DND-41 (cell line): ENCODE measurements at regions not wholly inside any gene's neighbourhood (a gene's known extent, or its start where the extent isn't known, plus 50 kb on each side); places are given as distances from the start of the nearest gene placed in this dataset.

Source experiments
- ATAC-seq: fragments of 200-7000 bp; cut with Tn5 transposase; 3 replicates; pipeline ENCODE4 v1.9.1; 2021; ENCODE audit warnings: low read depth; ENCODE audit not compliant: insufficient read depth
- DNase-seq: peaks from one replicate; pipeline ENCODE4 v3.0.0-alpha.2; 2020
- H2AFZ ChIP-seq: 2 replicates; pipeline ENCODE4 v1.6.0; 2012; ENCODE audit warnings: low read depth, low read length
- H3K27ac ChIP-seq: 2 replicates; pipeline ENCODE4 v1.5.1; 2012; ENCODE audit warnings: low read length, inconsistent platforms
- H3K27me3 ChIP-seq: fragments of 200-600 bp; sonication (generic); 2 replicates; pipeline ENCODE4 v1.6.0; 2012; ENCODE audit warnings: low read length, mild to moderate bottlenecking, inconsistent platforms; ENCODE audit not compliant: insufficient read depth, poor library complexity
- H3K36me3 ChIP-seq: 2 replicates; pipeline ENCODE4 v1.5.1; 2012; ENCODE audit warnings: low read length, inconsistent platforms; ENCODE audit not compliant: insufficient read depth
- H3K4me1 ChIP-seq: 2 replicates; pipeline ENCODE4 v1.5.1; 2012; ENCODE audit warnings: mild to moderate bottlenecking, low read length; ENCODE audit not compliant: insufficient read depth
- H3K4me2 ChIP-seq: 2 replicates; pipeline ENCODE4 v1.6.0; 2012; ENCODE audit warnings: mild to moderate bottlenecking, moderate library complexity, low read length, inconsistent platforms; ENCODE audit not compliant: insufficient read depth
- H3K4me3 ChIP-seq, 2 experiments: fragments of 200-600 bp in 1 of 2; shearing (Covaris generic) in 1 of 2; 2 replicates each; pipeline ENCODE4 v1.5.1; 2012 to 2016; ENCODE audit warnings: inconsistent platforms in 2 of 2, low read length in 2 of 2, mild to moderate bottlenecking in 2 of 2, low read depth in 1 of 2, moderate library complexity in 1 of 2
- H3K79me2 ChIP-seq: 2 replicates; pipeline ENCODE4 v1.6.0; 2012; ENCODE audit warnings: low read length, inconsistent platforms; ENCODE audit not compliant: insufficient read depth
- H3K9ac ChIP-seq: 2 replicates; pipeline ENCODE4 v1.6.0; 2012; ENCODE audit warnings: low read depth, mild to moderate bottlenecking, inconsistent platforms, low read length, moderate library complexity
- H3K9me3 ChIP-seq: 2 replicates; pipeline ENCODE4 v1.5.1; 2012; ENCODE audit warnings: low read length, moderate library complexity, mild to moderate bottlenecking, inconsistent platforms; ENCODE audit not compliant: insufficient read depth, severe bottlenecking
- H4K20me1 ChIP-seq: 2 replicates; pipeline ENCODE4 v1.6.0; 2012; ENCODE audit warnings: low read length; ENCODE audit not compliant: insufficient read depth
- CTCF ChIP-seq: IDR thresholded peaks from 2 replicates; pipeline ENCODE4 v1.5.1; 2012; ENCODE audit warnings: borderline replicate concordance, low read length, moderate library complexity, mild to moderate bottlenecking; ENCODE audit not compliant: poor library complexity, severe bottlenecking; ENCODE audit errors: extremely low read depth
- EZH2 ChIP-seq: IDR thresholded peaks from 3 replicates; pipeline ENCODE4 v1.6.1; 2012; ENCODE audit warnings: borderline replicate concordance, low read depth, mild to moderate bottlenecking, moderate library complexity, low read length, inconsistent platforms; ENCODE audit not compliant: severe bottlenecking

- Histone ChIP-seq H3K36me3 (no peaks in the 10 kb centered on the region), H3K4me2 (no peak overlapping the region), H3K27me3 (no peaks in the 10 kb centered on the region), H3K4me3 (no peak overlapping the region), H3K4me1 (peaks cover 5% of the 10 kb centered on the region; the same call in 1 of the 2 replicates), H3K79me2 (no peaks in the 10 kb centered on the region), H2AFZ (no peak overlapping the region), H3K9ac (no peak overlapping the region), H4K20me1 (no peaks in the 10 kb centered on the region), H3K27ac (no peak overlapping the region), H3K9me3 (no peaks in the 10 kb centered on the region)
- DNase-seq: no peak
- TF ChIP-seq EZH2 (no peak), CTCF (no peak)
- ATAC-seq: no peak
These were observed 161.2 kb upstream of the IRX3 start for GRCh38 chr16:54447576-54448440.

- Histone ChIP-seq H2AFZ (no peak overlapping the region), H3K79me2 (no peaks in the 10 kb centered on the region), H3K27me3 (no peaks in the 10 kb centered on the region), H3K27ac (no peak overlapping the region), H3K4me2 (no peak overlapping the region), H3K36me3 (no peaks in the 10 kb centered on the region), H4K20me1 (no peaks in the 10 kb centered on the region), H3K9me3 (no peaks in the 10 kb centered on the region), H3K4me1 (peaks cover 5% of the 10 kb centered on the region; the same call in 1 of the 2 replicates), H3K4me3 (no peak overlapping the region), H3K9ac (no peak overlapping the region)
- no peak for ATAC-seq
- TF ChIP-seq CTCF: no peak
- no peak for TF ChIP-seq EZH2
- DNase-seq: no peak
These were observed 160.1 kb upstream of the IRX3 start for GRCh38 chr16:54446639-54447038.

GRCh38 chr16:54444851-54445458, 158.4 kb upstream of the IRX3 start:
- Histone ChIP-seq H4K20me1 (no peaks in the 10 kb centered on the region), H3K27me3 (no peaks in the 10 kb centered on the region), H3K4me1 (peaks cover 5% of the 10 kb centered on the region; the same call in 1 of the 2 replicates), H3K9me3 (no peaks in the 10 kb centered on the region), H2AFZ (no peak overlapping the region), H3K4me3 (no peak overlapping the region), H3K4me2 (no peak overlapping the region), H3K9ac (no peak overlapping the region), H3K79me2 (no peaks in the 10 kb centered on the region), H3K36me3 (no peaks in the 10 kb centered on the region), H3K27ac (no peak overlapping the region)
- DNase-seq: no peak
- peak; percentile 75; the same call in 2 of the 3 replicates for ATAC-seq
- TF ChIP-seq CTCF (no peak), EZH2 (no peak)
